GM23338 (cell line): ENCODE measurements at regions not wholly inside any gene's neighbourhood (a gene's known extent, or its start where the extent isn't known, plus 50 kb on each side); places are given as distances from the start of the nearest gene placed in this dataset.

ENCODE experiments used
- ATAC-seq: fragments of 200-7000 bp; cut with Tn5 transposase; 3 replicates; pipeline ENCODE4 v1.9.1; 2020
- DNase-seq: peaks from one replicate; pipeline ENCODE4 v3.0.0-alpha.2; 2015; ENCODE audit warnings: low spot score
- H2AFZ ChIP-seq: fragments of 200-600 bp; sonication (generic); 2 replicates; pipeline ENCODE4 v1.8.0; 2016; ENCODE audit warnings: antibody characterized with exemption, mild to moderate bottlenecking, moderate library complexity
- H3F3A ChIP-seq: fragments of 200-600 bp; sonication (generic); replicated peaks from 2 replicates; pipeline ENCODE4 v1.8.0; 2017; ENCODE audit warnings: antibody characterized with exemption, mixed run types, low read depth
- H3K27ac ChIP-seq: fragments of 200-600 bp; sonication (generic); 2 replicates; pipeline ENCODE4 v1.6.1; 2016; ENCODE audit warnings: low read depth
- H3K27me3 ChIP-seq: fragments of 200-600 bp; sonication (generic); 2 replicates; pipeline ENCODE4 v1.8.0; 2016; ENCODE audit warnings: mild to moderate bottlenecking, mixed run types, moderate library complexity; ENCODE audit not compliant: insufficient read depth
- H3K36me3 ChIP-seq: fragments of 200-600 bp; sonication (generic); 2 replicates; pipeline ENCODE4 v1.8.0; 2016; ENCODE audit warnings: mild to moderate bottlenecking; ENCODE audit not compliant: insufficient read depth
- H3K4me1 ChIP-seq: fragments of 200-600 bp; sonication (generic); 2 replicates; pipeline ENCODE4 v1.8.0; 2016; ENCODE audit warnings: mild to moderate bottlenecking, moderate library complexity; ENCODE audit not compliant: insufficient read depth
- H3K4me2 ChIP-seq: fragments of 200-600 bp; sonication (generic); 2 replicates; pipeline ENCODE4 v1.7.1; 2017; ENCODE audit warnings: mixed run types
- H3K4me3 ChIP-seq: fragments of 200-600 bp; sonication (generic); 2 replicates; pipeline ENCODE4 v1.6.1; 2016; ENCODE audit warnings: mixed run types
- H3K79me2 ChIP-seq: fragments of 200-600 bp; sonication (generic); replicated peaks from 2 replicates; pipeline ENCODE4 v1.8.0; 2017; ENCODE audit warnings: mild to moderate bottlenecking; ENCODE audit not compliant: insufficient read depth
- H3K9me2 ChIP-seq: fragments of 200-600 bp; sonication (generic); 2 replicates; pipeline ENCODE4 v1.8.0; 2017; ENCODE audit not compliant: insufficient read depth
- H4K20me1 ChIP-seq: fragments of 200-600 bp; sonication (generic); replicated peaks from 2 replicates; pipeline ENCODE4 v1.8.0; 2017; ENCODE audit warnings: mild to moderate bottlenecking; ENCODE audit not compliant: insufficient read depth
- H3K27ac Mint-ChIP-seq: 2 replicates; pipeline ENCODE4 v1.8.0; 2020; ENCODE audit warnings: inconsistent platforms, mild to moderate bottlenecking, moderate library complexity, mixed read lengths
- H3K27me3 Mint-ChIP-seq: 3 replicates; pipeline ENCODE4 v1.8.0; 2022; ENCODE audit warnings: low read depth, mild to moderate bottlenecking, moderate library complexity, mixed read lengths, inconsistent platforms; ENCODE audit not compliant: insufficient read depth, poor library complexity
- H3K36me3 Mint-ChIP-seq: 3 replicates; pipeline ENCODE4 v1.8.0; 2021; ENCODE audit warnings: low read depth, mild to moderate bottlenecking, inconsistent platforms, moderate library complexity, mixed read lengths
- H3K4me1 Mint-ChIP-seq: 3 replicates; pipeline ENCODE4 v1.8.0; 2020; ENCODE audit warnings: mild to moderate bottlenecking, inconsistent platforms, mixed read lengths
- H3K4me3 Mint-ChIP-seq: 3 replicates; pipeline ENCODE4 v1.8.0; 2021; ENCODE audit warnings: moderate library complexity, mild to moderate bottlenecking, inconsistent platforms, mixed read lengths
- H3K9me3 Mint-ChIP-seq: 3 replicates; pipeline ENCODE4 v1.8.0; 2020; ENCODE audit warnings: moderate library complexity, mild to moderate bottlenecking, inconsistent platforms, mixed read lengths
- CREB1 ChIP-seq: fragments of 250-450 bp; sonication (Bioruptor Pico); IDR thresholded peaks from 2 replicates; pipeline ENCODE4 v1.5.0; 2020; ENCODE audit warnings: low read depth, mild to moderate bottlenecking, moderate library complexity
- EZH2 ChIP-seq: fragments of 200-600 bp; sonication (generic); IDR thresholded peaks from one replicate; pipeline ENCODE4 v1.8.0; 2017; ENCODE audit warnings: antibody characterized with exemption, mild to moderate bottlenecking, low read depth; ENCODE audit not compliant: unreplicated experiment
- JUNB ChIP-seq: IDR thresholded peaks from one replicate; pipeline ENCODE4 v1.6.1; 2016; ENCODE audit warnings: antibody characterized with exemption; ENCODE audit not compliant: unreplicated experiment
- NANOG ChIP-seq: IDR thresholded peaks from 2 replicates; pipeline ENCODE4 v1.6.1; 2016; ENCODE audit warnings: antibody characterized with exemption, borderline replicate concordance
- POLR2AphosphoS5 ChIP-seq: IDR thresholded peaks from 2 replicates; pipeline ENCODE4 v1.6.1; 2016; ENCODE audit warnings: antibody characterized with exemption, low read depth
- STAT1 ChIP-seq: IDR thresholded peaks from one replicate; pipeline ENCODE4 v1.6.1; 2016; ENCODE audit warnings: antibody characterized with exemption; ENCODE audit not compliant: unreplicated experiment
- ZNF114 ChIP-seq: fragments of 250-450 bp; sonication (Bioruptor Pico); IDR thresholded peaks from 2 replicates; pipeline ENCODE4 v1.5.0; 2020; ENCODE audit warnings: mild to moderate bottlenecking, moderate library complexity
- ZNF331 ChIP-seq: fragments of 250-450 bp; sonication (Bioruptor Pico); IDR thresholded peaks from 2 replicates; pipeline ENCODE4 v1.5.0; 2020; ENCODE audit warnings: low read depth, mild to moderate bottlenecking, moderate library complexity
- TF ChIP-seq, protein P1 (sequence below), 2 experiments: fragments of 200-600 bp in 1 of 2; sonication (generic) in 1 of 2; conservative IDR thresholded peaks; 2 replicates each; pipeline versions ENCODE4 v1.5.1 to v1.6.1; 2016 to 2017; ENCODE audit warnings: antibody characterized with exemption in 2 of 2, low read depth in 2 of 2, mild to moderate bottlenecking in 2 of 2, moderate library complexity in 1 of 2
- TF ChIP-seq, protein P2 (sequence below): IDR thresholded peaks from one replicate; pipeline ENCODE4 v1.6.1; 2018; ENCODE audit warnings: antibody characterized with exemption; ENCODE audit not compliant: unreplicated experiment
- TF ChIP-seq, protein P3 (sequence below): fragments of 250-450 bp; sonication (Bioruptor Pico); IDR thresholded peaks from 2 replicates; pipeline ENCODE4 v1.5.0; 2020; ENCODE audit warnings: mild to moderate bottlenecking, moderate library complexity

DNA sequence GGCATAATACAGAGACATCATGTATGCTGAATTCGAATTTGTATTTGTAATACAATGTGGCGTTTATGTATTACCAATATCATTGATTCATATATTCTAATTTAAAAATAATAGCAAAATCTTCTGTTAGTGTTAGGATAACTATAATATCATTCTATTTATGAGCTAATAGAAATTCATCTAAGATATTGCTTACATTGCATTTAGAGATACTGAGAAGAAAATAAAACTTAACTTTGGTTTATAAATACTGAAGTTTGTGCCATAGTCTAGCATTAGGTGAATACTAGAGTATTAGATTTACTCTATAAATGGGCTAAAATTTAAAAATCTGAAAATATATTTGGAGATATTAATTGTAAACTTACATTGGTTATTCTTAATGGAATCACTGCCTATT is 1590.6 kb downstream of the PCDH18 start (continued):
- TF ChIP-seq, protein P1, sequence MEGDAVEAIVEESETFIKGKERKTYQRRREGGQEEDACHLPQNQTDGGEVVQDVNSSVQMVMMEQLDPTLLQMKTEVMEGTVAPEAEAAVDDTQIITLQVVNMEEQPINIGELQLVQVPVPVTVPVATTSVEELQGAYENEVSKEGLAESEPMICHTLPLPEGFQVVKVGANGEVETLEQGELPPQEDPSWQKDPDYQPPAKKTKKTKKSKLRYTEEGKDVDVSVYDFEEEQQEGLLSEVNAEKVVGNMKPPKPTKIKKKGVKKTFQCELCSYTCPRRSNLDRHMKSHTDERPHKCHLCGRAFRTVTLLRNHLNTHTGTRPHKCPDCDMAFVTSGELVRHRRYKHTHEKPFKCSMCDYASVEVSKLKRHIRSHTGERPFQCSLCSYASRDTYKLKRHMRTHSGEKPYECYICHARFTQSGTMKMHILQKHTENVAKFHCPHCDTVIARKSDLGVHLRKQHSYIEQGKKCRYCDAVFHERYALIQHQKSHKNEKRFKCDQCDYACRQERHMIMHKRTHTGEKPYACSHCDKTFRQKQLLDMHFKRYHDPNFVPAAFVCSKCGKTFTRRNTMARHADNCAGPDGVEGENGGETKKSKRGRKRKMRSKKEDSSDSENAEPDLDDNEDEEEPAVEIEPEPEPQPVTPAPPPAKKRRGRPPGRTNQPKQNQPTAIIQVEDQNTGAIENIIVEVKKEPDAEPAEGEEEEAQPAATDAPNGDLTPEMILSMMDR (conservative IDR thresholded peaks at IDR 0.05; ENCODE audit: low read depth in 2 of 2), result no peak
- TF ChIP-seq ZNF331 (CRISPR knock-in tag) (no peak), STAT1 (no peak), JUNB (no peak)

DNA sequence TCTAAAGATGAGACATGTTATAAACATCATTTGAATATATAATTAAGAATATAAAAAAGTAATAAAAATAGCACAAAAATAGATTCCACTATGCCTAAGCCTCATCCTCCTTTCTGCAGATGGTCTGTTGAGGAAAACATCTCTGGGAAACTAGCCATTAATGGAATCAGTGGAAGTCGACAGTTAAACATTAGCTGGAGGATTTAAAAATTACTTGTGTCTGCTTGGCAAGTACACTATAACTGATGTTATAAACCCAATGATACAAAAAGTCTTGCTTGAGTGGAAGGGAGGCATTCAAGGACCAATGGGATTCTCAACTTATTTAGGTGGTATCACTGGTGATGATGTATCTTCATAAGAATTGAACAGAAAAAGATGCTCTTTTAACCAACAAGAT is 1598.3 kb downstream of the PCDH18 start:
- no peaks in the 10 kb centered on the region for H3F3A ChIP-seq
- no peak overlapping the region for H3K4me3 ChIP-seq
- no peak overlapping the region for H3K4me3 Mint-ChIP-seq
- DNase-seq (no peak), ATAC-seq (no peak)
- H3K9me3 Mint-ChIP-seq, result no peaks in the 10 kb centered on the region
- no peaks in the 10 kb centered on the region for H3K36me3 Mint-ChIP-seq
- 0 out of 2 replicates have a peak, but pooled peaks cover 1% of the 10 kb centered on the region for H3K4me1 ChIP-seq
- no peak overlapping the region for H2AFZ ChIP-seq
- H3K79me2 ChIP-seq, result no peaks in the 10 kb centered on the region
- no peak overlapping the region for H3K27ac ChIP-seq
- no peaks in the 10 kb centered on the region for H3K27me3 ChIP-seq
- no peaks in the 10 kb centered on the region for H3K4me1 Mint-ChIP-seq
- no peak overlapping the region for H3K27ac Mint-ChIP-seq
- H3K9me2 ChIP-seq, result no peaks in the 10 kb centered on the region
- no peaks in the 10 kb centered on the region for H3K27me3 Mint-ChIP-seq
- no peak overlapping the region for H3K4me2 ChIP-seq
- no peaks in the 10 kb centered on the region for H4K20me1 ChIP-seq
- no peaks in the 10 kb centered on the region for H3K36me3 ChIP-seq
- TF ChIP-seq, protein P2, sequence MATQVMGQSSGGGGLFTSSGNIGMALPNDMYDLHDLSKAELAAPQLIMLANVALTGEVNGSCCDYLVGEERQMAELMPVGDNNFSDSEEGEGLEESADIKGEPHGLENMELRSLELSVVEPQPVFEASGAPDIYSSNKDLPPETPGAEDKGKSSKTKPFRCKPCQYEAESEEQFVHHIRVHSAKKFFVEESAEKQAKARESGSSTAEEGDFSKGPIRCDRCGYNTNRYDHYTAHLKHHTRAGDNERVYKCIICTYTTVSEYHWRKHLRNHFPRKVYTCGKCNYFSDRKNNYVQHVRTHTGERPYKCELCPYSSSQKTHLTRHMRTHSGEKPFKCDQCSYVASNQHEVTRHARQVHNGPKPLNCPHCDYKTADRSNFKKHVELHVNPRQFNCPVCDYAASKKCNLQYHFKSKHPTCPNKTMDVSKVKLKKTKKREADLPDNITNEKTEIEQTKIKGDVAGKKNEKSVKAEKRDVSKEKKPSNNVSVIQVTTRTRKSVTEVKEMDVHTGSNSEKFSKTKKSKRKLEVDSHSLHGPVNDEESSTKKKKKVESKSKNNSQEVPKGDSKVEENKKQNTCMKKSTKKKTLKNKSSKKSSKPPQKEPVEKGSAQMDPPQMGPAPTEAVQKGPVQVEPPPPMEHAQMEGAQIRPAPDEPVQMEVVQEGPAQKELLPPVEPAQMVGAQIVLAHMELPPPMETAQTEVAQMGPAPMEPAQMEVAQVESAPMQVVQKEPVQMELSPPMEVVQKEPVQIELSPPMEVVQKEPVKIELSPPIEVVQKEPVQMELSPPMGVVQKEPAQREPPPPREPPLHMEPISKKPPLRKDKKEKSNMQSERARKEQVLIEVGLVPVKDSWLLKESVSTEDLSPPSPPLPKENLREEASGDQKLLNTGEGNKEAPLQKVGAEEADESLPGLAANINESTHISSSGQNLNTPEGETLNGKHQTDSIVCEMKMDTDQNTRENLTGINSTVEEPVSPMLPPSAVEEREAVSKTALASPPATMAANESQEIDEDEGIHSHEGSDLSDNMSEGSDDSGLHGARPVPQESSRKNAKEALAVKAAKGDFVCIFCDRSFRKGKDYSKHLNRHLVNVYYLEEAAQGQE, result no peak
- no peak for TF ChIP-seq POLR2AphosphoS5
- TF ChIP-seq STAT1, result no peak
- no peak for TF ChIP-seq EZH2
- no peak for TF ChIP-seq CREB1 (CRISPR knock-in tag)
- TF ChIP-seq ZNF331 (CRISPR knock-in tag), result no peak
- TF ChIP-seq NANOG, result no peak
- TF ChIP-seq, protein P1 (conservative IDR thresholded peaks at IDR 0.05; ENCODE audit: low read depth in 2 of 2), result no peak
- no peak for TF ChIP-seq ZNF114 (CRISPR knock-in tag)
- TF ChIP-seq, protein P3, sequence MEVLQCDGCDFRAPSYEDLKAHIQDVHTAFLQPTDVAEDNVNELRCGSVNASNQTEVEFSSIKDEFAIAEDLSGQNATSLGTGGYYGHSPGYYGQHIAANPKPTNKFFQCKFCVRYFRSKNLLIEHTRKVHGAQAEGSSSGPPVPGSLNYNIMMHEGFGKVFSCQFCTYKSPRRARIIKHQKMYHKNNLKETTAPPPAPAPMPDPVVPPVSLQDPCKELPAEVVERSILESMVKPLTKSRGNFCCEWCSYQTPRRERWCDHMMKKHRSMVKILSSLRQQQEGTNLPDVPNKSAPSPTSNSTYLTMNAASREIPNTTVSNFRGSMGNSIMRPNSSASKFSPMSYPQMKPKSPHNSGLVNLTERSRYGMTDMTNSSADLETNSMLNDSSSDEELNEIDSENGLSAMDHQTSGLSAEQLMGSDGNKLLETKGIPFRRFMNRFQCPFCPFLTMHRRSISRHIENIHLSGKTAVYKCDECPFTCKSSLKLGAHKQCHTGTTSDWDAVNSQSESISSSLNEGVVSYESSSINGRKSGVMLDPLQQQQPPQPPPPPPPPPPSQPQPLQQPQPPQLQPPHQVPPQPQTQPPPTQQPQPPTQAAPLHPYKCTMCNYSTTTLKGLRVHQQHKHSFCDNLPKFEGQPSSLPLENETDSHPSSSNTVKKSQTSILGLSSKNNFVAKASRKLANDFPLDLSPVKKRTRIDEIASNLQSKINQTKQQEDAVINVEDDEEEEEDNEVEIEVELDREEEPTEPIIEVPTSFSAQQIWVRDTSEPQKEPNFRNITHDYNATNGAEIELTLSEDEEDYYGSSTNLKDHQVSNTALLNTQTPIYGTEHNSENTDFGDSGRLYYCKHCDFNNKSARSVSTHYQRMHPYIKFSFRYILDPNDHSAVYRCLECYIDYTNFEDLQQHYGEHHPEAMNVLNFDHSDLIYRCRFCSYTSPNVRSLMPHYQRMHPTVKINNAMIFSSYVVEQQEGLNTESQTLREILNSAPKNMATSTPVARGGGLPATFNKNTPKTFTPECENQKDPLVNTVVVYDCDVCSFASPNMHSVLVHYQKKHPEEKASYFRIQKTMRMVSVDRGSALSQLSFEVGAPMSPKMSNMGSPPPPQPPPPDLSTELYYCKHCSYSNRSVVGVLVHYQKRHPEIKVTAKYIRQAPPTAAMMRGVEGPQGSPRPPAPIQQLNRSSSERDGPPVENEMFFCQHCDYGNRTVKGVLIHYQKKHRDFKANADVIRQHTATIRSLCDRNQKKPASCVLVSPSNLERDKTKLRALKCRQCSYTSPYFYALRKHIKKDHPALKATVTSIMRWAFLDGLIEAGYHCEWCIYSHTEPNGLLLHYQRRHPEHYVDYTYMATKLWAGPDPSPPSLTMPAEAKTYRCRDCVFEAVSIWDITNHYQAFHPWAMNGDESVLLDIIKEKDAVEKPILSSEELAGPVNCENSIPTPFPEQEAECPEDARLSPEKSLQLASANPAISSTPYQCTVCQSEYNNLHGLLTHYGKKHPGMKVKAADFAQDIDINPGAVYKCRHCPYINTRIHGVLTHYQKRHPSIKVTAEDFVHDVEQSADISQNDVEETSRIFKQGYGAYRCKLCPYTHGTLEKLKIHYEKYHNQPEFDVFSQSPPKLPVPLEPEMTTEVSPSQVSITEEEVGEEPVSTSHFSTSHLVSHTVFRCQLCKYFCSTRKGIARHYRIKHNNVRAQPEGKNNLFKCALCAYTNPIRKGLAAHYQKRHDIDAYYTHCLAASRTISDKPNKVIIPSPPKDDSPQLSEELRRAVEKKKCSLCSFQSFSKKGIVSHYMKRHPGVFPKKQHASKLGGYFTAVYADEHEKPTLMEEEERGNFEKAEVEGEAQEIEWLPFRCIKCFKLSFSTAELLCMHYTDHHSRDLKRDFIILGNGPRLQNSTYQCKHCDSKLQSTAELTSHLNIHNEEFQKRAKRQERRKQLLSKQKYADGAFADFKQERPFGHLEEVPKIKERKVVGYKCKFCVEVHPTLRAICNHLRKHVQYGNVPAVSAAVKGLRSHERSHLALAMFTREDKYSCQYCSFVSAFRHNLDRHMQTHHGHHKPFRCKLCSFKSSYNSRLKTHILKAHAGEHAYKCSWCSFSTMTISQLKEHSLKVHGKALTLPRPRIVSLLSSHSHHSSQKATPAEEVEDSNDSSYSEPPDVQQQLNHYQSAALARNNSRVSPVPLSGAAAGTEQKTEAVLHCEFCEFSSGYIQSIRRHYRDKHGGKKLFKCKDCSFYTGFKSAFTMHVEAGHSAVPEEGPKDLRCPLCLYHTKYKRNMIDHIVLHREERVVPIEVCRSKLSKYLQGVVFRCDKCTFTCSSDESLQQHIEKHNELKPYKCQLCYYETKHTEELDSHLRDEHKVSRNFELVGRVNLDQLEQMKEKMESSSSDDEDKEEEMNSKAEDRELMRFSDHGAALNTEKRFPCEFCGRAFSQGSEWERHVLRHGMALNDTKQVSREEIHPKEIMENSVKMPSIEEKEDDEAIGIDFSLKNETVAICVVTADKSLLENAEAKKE, result no peak
- no peak for TF ChIP-seq JUNB
